Neural cell (in vitro differentiated cells): ENCODE measurements at regions not wholly inside any gene's neighbourhood (a gene's known extent, or its start where the extent isn't known, plus 50 kb on each side); places are given as distances from the start of the nearest gene placed in this dataset.
A peak's percentile ranks its signal among the peaks of the same experiment; 100 is the strongest.

ENCODE experiments used
- CTCF ChIP-seq: fragments of 450-650 bp; IDR thresholded peaks from 2 replicates; pipeline ENCODE4 v1.5.1; 2014; ENCODE audit warnings: antibody characterized with exemption, mild to moderate bottlenecking, moderate library complexity; ENCODE audit not compliant: poor library complexity, severe bottlenecking
- EZH2 ChIP-seq: fragments of 200-600, 300-800 bp; shearing (Covaris generic), sonication (generic); IDR thresholded peaks from 2 replicates; pipeline ENCODE4 v1.6.1; 2014; ENCODE audit warnings: antibody characterized with exemption, low read length, borderline replicate concordance, mild to moderate bottlenecking; ENCODE audit not compliant: insufficient read depth, poor library complexity, severe bottlenecking
- POLR2AphosphoS5 ChIP-seq: IDR thresholded peaks from 2 replicates; pipeline ENCODE4 v1.6.1; 2012
- RAD21 ChIP-seq: fragments of 450-650 bp; conservative IDR thresholded peaks from 2 replicates; pipeline ENCODE4 v1.6.1; 2014; ENCODE audit warnings: antibody characterized with exemption, mild to moderate bottlenecking, moderate library complexity

DNA sequence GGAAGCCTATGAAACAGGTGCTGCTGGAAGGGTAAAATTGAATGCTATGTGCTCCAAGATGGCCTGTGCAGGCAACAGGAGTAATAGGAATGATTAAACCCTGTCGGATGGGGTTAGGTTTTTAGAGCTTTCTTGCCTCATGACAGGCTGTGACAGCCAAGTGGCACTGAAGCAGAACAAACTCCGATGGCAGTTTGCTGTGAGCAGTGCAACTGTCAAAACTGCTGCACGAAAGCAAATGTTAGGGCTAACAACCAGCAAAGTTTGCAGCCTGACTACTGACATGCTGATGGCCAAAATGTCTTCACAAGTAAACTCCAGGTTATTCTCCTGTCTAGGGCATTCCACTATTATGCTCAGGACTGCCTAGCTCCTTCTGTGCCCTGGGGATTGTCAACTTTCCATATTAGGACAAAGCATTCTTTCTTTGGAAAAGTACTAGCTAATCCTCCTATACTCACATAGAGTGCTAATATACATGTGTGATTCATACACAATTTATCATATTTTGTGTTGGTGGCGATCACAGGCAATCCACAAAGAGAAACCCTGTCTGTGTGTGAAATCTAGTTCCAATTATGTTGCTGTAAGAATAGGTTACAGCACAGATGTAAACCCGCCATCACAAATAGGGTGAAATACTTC lies 486.6 kb upstream of the TENM3 start:
- TF ChIP-seq EZH2 (no peak), CTCF (no peak), RAD21 (no peak), POLR2AphosphoS5 (peak; percentile 33)
